Astrocyte (in vitro differentiated cells and primary cell): ENCODE measurements at regions not wholly inside any gene's neighbourhood (a gene's known extent, or its start where the extent isn't known, plus 50 kb on each side); places are given as distances from the start of the nearest gene placed in this dataset.
A peak's percentile ranks its signal among the peaks of the same experiment; 100 is the strongest.

ENCODE experiments used
- DNase-seq: peaks from one replicate; pipeline ENCODE4 v3.0.0-alpha.2; 2010; ENCODE audit warnings: low read depth
- FAIRE-seq: peaks from 2 replicates; lab custom pipeline; 2011; peaks lifted over from hg19 to GRCh38; lab: Jason Lieb, UNC
- H2AFZ ChIP-seq: 2 replicates; pipeline ENCODE4 v1.6.0; 2012; ENCODE audit warnings: low read depth, low read length, inconsistent platforms
- H3K27ac ChIP-seq: 2 replicates; pipeline ENCODE4 v1.5.1; 2011; ENCODE audit warnings: low read depth, low read length, inconsistent platforms
- H3K27me3 ChIP-seq: 2 replicates; pipeline ENCODE4 v1.6.0; 2011; ENCODE audit warnings: low read length, inconsistent platforms; ENCODE audit not compliant: insufficient read depth
- H3K36me3 ChIP-seq: 2 replicates; pipeline ENCODE4 v1.5.1; 2011; ENCODE audit warnings: low read length, inconsistent platforms; ENCODE audit not compliant: insufficient read depth
- H3K4me1 ChIP-seq: 2 replicates; pipeline ENCODE4 v1.5.1; 2011; ENCODE audit warnings: low read length, inconsistent platforms; ENCODE audit not compliant: insufficient read depth
- H3K4me2 ChIP-seq: 2 replicates; pipeline ENCODE4 v1.6.0; 2012; ENCODE audit warnings: low read length, inconsistent platforms
- H3K4me3 ChIP-seq: 2 replicates; pipeline ENCODE4 v1.5.1; 2011; ENCODE audit warnings: low read depth, mild to moderate bottlenecking, low read length, inconsistent platforms; ENCODE audit not compliant: insufficient read depth
- H3K79me2 ChIP-seq: 2 replicates; pipeline ENCODE4 v1.6.0; 2012; ENCODE audit warnings: mild to moderate bottlenecking, low read length, inconsistent platforms; ENCODE audit not compliant: insufficient read depth
- H3K9ac ChIP-seq: 2 replicates; pipeline ENCODE4 v1.6.0; 2012; ENCODE audit warnings: mild to moderate bottlenecking, low read length, inconsistent platforms
- H3K9me3 ChIP-seq: 2 replicates; pipeline ENCODE4 v1.5.1; 2012; ENCODE audit warnings: low read depth, mild to moderate bottlenecking, low read length, inconsistent platforms; ENCODE audit not compliant: insufficient read depth
- H4K20me1 ChIP-seq: 2 replicates; pipeline ENCODE4 v1.6.0; 2012; ENCODE audit warnings: low read length, inconsistent platforms; ENCODE audit not compliant: insufficient read depth
- H3K27ac Mint-ChIP-seq: one replicate; pipeline ENCODE4 v1.8.0; 2021; ENCODE audit warnings: mild to moderate bottlenecking, mixed read lengths; ENCODE audit not compliant: unreplicated experiment
- H3K27me3 Mint-ChIP-seq: one replicate; pipeline ENCODE4 v1.8.0; 2021; ENCODE audit warnings: low read depth, mixed read lengths; ENCODE audit not compliant: unreplicated experiment
- H3K36me3 Mint-ChIP-seq: one replicate; pipeline ENCODE4 v1.8.0; 2021; ENCODE audit warnings: low read depth, mixed read lengths; ENCODE audit not compliant: unreplicated experiment
- H3K4me1 Mint-ChIP-seq: one replicate; pipeline ENCODE4 v1.8.0; 2021; ENCODE audit warnings: low read depth, mixed read lengths; ENCODE audit not compliant: unreplicated experiment
- H3K4me3 Mint-ChIP-seq: one replicate; pipeline ENCODE4 v1.8.0; 2021; ENCODE audit warnings: mild to moderate bottlenecking, moderate library complexity, mixed read lengths; ENCODE audit not compliant: unreplicated experiment
- H3K9me3 Mint-ChIP-seq: one replicate; pipeline ENCODE4 v1.8.0; 2021; ENCODE audit warnings: mild to moderate bottlenecking, mixed read lengths; ENCODE audit not compliant: unreplicated experiment
- EZH2 ChIP-seq: IDR thresholded peaks from 2 replicates; pipeline ENCODE4 v1.6.1; 2012; ENCODE audit warnings: mild to moderate bottlenecking, low read length, inconsistent platforms; ENCODE audit not compliant: insufficient read depth
- TF ChIP-seq, protein P1 (sequence below): IDR thresholded peaks from 2 replicates; pipeline ENCODE4 v1.5.1; 2011; ENCODE audit warnings: low read depth, mild to moderate bottlenecking, inconsistent platforms, low read length, moderate library complexity; ENCODE audit not compliant: insufficient read depth

- H3K4me2 ChIP-seq: no peak overlapping the region
- H3K9me3 Mint-ChIP-seq: no peaks in the 10 kb centered on the region
- no peaks in the 10 kb centered on the region for H3K27me3 Mint-ChIP-seq
These were observed 99.1 kb downstream of the PJA1 start for GRCh38 chrX:69066021-69066757.

GRCh38 chrX:69065451-69065850 lies 99.8 kb downstream of the PJA1 start:
- Histone ChIP-seq H3K4me3 (no peak overlapping the region), H3K27me3 (no peaks in the 10 kb centered on the region), H3K4me1 (no peaks in the 10 kb centered on the region), H2AFZ (no peak overlapping the region), H4K20me1 (no peaks in the 10 kb centered on the region), H3K36me3 (no peaks in the 10 kb centered on the region), H3K4me2 (no peak overlapping the region), H3K79me2 (no peaks in the 10 kb centered on the region), H3K9ac (no peak overlapping the region), H3K27ac (no peak overlapping the region), H3K9me3 (no peaks in the 10 kb centered on the region)
- FAIRE-seq: peak; percentile 81
- Mint-ChIP-seq H3K36me3 (no peaks in the 10 kb centered on the region), H3K27ac (no peak overlapping the region), H3K27me3 (no peaks in the 10 kb centered on the region), H3K4me3 (no peak overlapping the region), H3K4me1 (peaks cover 16% of the 10 kb centered on the region), H3K9me3 (no peaks in the 10 kb centered on the region)
- TF ChIP-seq, protein P1, sequence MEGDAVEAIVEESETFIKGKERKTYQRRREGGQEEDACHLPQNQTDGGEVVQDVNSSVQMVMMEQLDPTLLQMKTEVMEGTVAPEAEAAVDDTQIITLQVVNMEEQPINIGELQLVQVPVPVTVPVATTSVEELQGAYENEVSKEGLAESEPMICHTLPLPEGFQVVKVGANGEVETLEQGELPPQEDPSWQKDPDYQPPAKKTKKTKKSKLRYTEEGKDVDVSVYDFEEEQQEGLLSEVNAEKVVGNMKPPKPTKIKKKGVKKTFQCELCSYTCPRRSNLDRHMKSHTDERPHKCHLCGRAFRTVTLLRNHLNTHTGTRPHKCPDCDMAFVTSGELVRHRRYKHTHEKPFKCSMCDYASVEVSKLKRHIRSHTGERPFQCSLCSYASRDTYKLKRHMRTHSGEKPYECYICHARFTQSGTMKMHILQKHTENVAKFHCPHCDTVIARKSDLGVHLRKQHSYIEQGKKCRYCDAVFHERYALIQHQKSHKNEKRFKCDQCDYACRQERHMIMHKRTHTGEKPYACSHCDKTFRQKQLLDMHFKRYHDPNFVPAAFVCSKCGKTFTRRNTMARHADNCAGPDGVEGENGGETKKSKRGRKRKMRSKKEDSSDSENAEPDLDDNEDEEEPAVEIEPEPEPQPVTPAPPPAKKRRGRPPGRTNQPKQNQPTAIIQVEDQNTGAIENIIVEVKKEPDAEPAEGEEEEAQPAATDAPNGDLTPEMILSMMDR: no peak
- no peak for TF ChIP-seq EZH2
- DNase-seq: peak; percentile 45

More at GRCh38 chrX:69066021-69066757, 99.1 kb downstream of the PJA1 start:
- no peak for FAIRE-seq
- Histone ChIP-seq H3K36me3 (no peaks in the 10 kb centered on the region), H4K20me1 (no peaks in the 10 kb centered on the region), H3K4me1 (no peaks in the 10 kb centered on the region), H3K4me3 (no peak overlapping the region), H3K9ac (no peak overlapping the region), H3K9me3 (no peaks in the 10 kb centered on the region), H3K27ac (no peak overlapping the region), H3K79me2 (no peaks in the 10 kb centered on the region), H2AFZ (no peak overlapping the region), H3K27me3 (no peaks in the 10 kb centered on the region)
- Mint-ChIP-seq H3K4me3 (no peak overlapping the region), H3K36me3 (no peaks in the 10 kb centered on the region), H3K27ac (peak overlapping the region; percentile 58), H3K4me1 (peaks cover 16% of the 10 kb centered on the region)
- DNase-seq: no peak
- TF ChIP-seq, protein P1: no peak
- no peak for TF ChIP-seq EZH2

GRCh38 chrX:69063486-69063885 lies 101.8 kb downstream of the PJA1 start:
- Mint-ChIP-seq H3K36me3 (no peaks in the 10 kb centered on the region), H3K4me1 (peaks cover 18% of the 10 kb centered on the region), H3K9me3 (no peaks in the 10 kb centered on the region), H3K27me3 (no peaks in the 10 kb centered on the region), H3K27ac (no peak overlapping the region), H3K4me3 (no peak overlapping the region)
- H3K4me3 ChIP-seq: no peak overlapping the region
- no peaks in the 10 kb centered on the region for H3K27me3 ChIP-seq
- H3K4me2 ChIP-seq: no peak overlapping the region
- no peaks in the 10 kb centered on the region for H3K36me3 ChIP-seq
- no peaks in the 10 kb centered on the region for H3K4me1 ChIP-seq
- no peak for FAIRE-seq
- no peaks in the 10 kb centered on the region for H3K9me3 ChIP-seq
- no peaks in the 10 kb centered on the region for H4K20me1 ChIP-seq
- no peak overlapping the region for H3K9ac ChIP-seq
- no peak for DNase-seq
- TF ChIP-seq, protein P1: no peak
- TF ChIP-seq EZH2: no peak
- H3K27ac ChIP-seq: no peak overlapping the region
- no peaks in the 10 kb centered on the region for H3K79me2 ChIP-seq
- H2AFZ ChIP-seq: no peak overlapping the region
